T47D (cell line): ENCODE measurements at regions not wholly inside any gene's neighbourhood (a gene's known extent, or its start where the extent isn't known, plus 50 kb on each side); places are given as distances from the start of the nearest gene placed in this dataset.
A peak's percentile ranks its signal among the peaks of the same experiment; 100 is the strongest.

Source experiments
- DNase-seq, 2 experiments: peaks; one replicate each; pipeline versions ENCODE4 v3.0.0 to v3.0.0-alpha.2; 2011 to 2012; ENCODE audit warnings: low read depth in 1 of 2, low spot score in 1 of 2
- JUND ChIP-seq: IDR thresholded peaks from 2 replicates; pipeline ENCODE4 v1.6.1; 2012; ENCODE audit warnings: low read depth
- in situ Hi-C: cut with HindIII; loops from 2 replicates; pipeline ENCODE4 v1.10.0; 2016; ENCODE audit warnings: low sequenced_read_pairs, low pct_unique_long_range_greater_than_20kb

DNA sequence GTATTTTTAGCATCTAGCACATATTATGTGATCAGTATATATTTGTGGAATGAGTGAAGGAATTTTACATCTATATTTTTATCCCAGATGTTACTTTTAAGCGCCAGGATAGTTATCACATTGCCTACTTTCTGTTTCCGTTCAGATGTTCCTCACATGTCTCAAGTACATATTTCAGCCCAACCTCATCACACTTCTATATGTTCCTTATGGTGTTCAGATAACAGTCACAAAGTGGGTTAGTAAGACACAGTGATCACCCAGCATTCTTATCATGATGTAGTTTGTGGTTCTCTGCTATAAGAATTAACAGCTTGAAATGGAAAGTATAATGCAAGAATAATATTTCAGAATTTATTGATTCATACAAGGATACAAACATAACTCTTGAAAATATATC is 170.0 kb upstream of the RASA1 start:
- no peak for DNase-seq
- in situ Hi-C loops = no loop called here
- TF ChIP-seq JUND = no peak

DNA sequence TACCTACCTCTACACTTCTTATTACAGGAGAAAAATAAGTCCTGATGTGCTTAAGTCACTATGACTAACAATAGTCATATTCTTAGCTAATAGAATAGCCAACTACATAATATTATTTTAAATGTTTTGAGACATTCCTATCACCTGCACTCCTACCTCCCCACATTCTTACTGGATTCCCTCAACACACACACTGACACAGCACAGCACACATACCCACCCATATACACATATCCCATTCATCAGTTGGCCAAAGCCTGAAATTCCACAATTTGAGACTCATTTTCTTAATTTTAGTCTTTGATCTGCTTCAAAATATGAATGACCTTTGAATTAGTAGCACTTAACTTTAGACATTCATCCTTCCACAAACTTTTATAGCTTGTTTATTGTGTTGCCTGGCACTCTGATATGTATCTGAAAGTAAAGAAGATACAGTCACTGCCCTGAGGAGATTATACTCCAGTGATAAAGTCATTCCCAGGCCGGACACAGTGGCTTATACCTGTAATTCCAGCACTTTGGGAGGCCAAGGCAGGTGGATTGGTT is 168.3 kb upstream of the RASA1 start:
- 0 out of 2 replicates have a peak, but pooled peaks have one; percentile 19 for TF ChIP-seq JUND
- DNase-seq = peak in 1 of 2 experiments; percentile 25
- in situ Hi-C loops = no loop called here

DNA sequence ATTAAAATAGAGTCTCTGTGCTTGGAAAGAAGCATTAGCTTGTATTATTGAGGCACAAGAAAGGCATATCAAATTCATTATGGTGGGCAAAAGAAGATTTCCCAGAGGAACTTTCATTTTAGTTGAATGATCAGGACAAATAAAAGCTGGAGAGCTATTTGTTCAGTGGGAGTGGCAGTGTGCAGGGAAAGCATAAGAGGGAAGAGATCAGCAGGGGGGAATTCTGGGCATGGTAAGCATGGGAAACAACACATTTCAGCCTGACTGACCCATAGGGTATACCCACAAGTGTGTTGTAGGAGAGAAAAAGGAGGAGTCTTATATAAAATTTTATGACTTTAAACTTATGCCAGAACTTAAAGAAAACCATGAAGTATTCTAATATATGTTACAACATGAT is 167.7 kb upstream of the RASA1 start:
- in situ Hi-C loops = no loop called here
- DNase-seq = no peak
- no peak for TF ChIP-seq JUND

DNA sequence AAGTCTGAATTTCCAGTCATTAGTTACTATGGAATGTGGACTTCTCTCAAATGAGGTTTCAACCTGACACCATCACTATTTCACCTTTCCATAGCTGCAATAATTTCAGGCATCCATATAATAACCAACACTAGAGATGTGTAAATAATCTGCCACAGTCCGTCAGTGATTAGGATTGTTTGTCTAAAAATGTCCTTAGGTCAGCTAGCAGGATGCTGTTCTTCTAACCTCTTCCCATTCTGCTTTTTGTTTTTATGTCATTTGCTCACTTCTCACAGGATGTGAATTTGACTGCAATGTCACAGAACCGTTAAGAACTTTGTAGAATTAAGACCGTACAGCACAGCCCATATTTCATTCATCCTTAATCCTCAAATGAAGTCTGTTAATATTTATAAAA is 166.4 kb upstream of the RASA1 start:
- in situ Hi-C loops = no loop called here
- DNase-seq = no peak
- no peak for TF ChIP-seq JUND

DNA sequence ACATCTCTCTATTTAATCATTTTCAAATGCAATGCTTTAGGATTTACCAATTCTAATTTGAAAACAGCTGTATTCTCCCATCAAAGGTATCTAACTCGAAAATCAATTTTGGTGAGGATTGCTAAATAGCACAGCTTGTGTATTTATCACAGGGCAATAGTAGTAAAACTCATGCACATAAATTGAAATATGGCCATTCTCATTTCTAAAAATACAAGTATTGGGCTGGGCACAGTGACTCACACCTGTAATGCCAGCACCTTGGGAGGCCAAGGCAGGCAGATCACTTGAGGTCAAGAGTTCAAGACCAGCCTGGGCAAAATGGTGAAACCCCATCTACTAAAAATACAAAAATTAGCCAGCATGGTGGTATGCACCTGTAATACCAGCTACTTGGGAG is 164.8 kb upstream of the RASA1 start:
- TF ChIP-seq JUND = no peak
- in situ Hi-C loops = no loop called here
- no peak for DNase-seq

DNA sequence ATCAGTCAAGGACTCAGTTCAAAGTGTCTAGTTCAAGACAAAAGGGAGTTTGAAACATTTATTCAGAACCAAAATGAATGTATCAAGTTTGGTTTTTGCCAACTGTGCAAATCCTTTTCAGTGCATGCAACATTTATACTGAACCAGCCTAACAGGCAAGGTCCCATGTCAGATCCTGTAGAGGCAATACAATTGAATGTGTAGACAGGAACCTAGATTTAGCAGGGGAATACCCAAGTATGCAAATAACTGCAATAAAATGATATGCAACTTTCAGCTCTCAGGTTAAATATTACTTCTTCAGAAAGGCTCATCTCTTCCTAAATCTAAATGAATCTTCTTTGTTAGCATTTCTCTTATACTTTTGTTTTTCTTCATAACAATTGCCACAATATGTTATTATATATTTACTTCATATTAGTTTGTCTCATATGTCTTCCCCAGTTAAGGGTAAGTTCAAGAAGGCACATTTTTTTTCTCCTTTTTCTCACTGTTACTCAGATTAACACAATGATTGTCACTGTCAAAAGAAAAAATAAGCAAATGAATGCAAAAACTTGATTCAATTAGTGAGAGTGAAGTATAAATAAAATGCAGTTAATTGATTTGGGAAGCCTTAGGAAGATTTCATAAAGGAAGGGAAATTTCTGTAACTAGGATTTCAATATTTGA is 163.9 kb upstream of the RASA1 start:
- no peak for TF ChIP-seq JUND
- DNase-seq = no peak
- in situ Hi-C loops = no loop called here

DNA sequence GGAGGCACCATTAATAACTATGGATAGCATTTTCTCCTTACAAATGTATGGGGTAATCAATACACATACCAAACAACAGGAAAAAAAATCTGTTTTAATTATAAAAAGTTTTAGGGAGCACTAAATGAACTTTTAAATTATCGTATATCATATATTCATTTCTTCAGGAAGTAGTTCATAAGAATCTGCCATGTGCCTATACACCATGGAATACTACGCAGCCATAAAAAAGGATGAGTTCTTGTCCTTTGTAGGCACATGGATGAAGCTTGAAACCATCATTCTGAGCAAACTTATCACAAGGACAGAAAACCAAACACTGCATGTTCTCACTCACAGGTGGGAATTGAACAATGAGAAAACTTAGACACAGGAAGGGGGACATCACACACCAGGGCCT is 162.1 kb upstream of the RASA1 start:
- TF ChIP-seq JUND = no peak
- DNase-seq = no peak
- in situ Hi-C loops = no loop called here

DNA sequence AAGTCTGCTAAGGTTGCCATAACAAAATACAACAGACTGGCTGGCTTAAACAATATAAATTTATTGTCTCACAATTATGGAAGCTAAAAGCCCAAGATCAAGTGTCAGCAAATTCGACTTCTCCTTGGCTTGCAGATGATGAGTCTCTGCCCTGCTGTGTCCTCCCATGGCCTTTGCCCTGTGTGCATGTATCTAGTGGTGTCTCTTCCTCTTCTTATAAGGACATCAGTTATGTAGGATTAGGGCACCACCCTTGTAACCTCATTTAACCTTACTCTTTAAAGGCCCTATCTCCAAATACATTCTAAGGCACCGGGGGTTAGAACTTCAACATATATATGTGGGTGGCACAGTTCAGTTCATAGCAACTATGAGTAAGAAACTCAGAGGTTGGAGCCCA is 157.9 kb upstream of the RASA1 start:
- no peak for TF ChIP-seq JUND
- DNase-seq = no peak
- in situ Hi-C loops = no loop called here

DNA sequence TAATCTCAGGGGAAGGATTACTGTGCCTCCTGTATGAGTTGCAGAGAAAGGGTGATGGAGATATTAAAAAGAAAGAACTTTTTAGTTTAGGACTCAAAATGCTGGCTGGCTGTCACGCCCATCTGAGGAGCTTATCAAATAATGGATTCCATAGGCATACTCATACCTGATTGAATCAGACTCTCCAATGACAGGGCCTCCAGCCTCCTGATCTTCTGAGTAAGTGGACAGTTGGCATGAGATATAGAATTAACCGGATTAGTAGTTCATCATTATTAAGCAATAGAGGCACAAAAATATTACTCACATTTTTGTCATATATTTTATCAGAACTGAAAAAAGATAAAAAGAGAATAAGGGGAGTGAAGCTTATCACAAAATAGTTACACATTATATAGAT is 157.0 kb upstream of the RASA1 start:
- in situ Hi-C loops = no loop called here
- no peak for DNase-seq
- TF ChIP-seq JUND = no peak

DNA sequence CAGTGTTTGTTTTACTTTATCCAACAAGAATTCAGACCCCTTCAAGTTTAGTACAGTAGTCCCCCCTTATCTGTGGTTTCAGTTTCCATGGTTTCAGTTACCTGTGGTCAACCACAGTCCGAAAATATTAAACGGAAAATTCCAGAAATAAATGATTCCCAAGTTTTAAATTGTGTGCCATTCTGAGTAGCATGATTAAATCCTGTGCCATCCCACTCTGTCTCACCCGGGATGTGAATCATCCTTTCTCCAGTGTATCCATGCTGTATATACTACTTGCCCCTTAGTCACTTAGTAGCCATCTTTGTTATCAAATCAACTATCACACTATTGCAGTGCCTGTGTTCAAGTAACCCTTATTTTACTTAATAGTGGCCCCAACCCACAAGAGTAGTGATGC is 153.8 kb upstream of the RASA1 start:
- no peak for DNase-seq
- in situ Hi-C loops = no loop called here

DNA sequence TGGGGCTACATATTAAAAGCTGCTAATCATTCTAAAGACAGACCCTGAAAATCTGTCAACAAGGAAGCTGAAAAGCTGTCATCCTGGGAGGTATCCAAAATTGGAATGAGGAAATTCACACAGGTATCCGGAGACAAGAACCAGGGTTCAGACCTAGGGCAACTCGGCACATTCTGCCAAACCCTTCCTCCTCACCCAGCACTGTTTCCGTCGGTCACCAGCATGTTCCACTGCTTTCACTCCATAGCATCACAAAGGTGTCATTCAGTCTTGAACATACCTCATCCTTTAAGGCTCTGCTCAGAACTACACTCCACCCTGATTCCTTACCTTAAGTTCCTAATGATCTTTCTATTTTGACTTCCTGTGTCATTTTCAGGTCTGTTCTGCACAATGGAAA is 153.1 kb upstream of the RASA1 start:
- in situ Hi-C loops = no loop called here
- TF ChIP-seq JUND = no peak
- peak in 1 of 2 experiments; percentile 13 for DNase-seq

More for the DNA sequence above, 153.8 kb upstream of the RASA1 start:
- no peak for TF ChIP-seq JUND

DNA sequence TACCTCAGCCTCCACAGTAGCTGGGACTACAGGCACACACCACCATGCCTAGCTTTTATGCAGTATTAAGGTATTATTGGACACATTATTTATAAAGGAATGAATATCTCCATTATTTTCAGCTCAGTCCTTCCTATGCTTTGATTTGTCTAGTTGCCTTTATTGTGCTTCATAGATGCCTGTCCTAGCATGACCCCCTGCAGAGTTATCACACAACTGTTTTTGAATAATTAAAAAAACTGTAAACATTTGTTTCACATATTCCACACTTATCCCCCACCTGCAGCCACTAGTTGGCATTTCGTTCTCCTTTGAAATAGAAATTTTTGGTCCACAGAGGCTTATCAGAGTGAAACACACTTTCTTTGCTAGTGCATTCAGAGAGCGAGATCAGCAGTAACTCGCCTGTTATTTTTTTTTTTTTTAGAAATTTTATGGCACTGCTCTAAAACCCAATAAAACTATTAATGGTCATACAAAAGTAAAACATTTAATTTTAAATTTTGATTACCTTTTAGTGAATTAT is 151.8 kb upstream of the RASA1 start:
- in situ Hi-C loops = no loop called here
- no peak for TF ChIP-seq JUND

DNA sequence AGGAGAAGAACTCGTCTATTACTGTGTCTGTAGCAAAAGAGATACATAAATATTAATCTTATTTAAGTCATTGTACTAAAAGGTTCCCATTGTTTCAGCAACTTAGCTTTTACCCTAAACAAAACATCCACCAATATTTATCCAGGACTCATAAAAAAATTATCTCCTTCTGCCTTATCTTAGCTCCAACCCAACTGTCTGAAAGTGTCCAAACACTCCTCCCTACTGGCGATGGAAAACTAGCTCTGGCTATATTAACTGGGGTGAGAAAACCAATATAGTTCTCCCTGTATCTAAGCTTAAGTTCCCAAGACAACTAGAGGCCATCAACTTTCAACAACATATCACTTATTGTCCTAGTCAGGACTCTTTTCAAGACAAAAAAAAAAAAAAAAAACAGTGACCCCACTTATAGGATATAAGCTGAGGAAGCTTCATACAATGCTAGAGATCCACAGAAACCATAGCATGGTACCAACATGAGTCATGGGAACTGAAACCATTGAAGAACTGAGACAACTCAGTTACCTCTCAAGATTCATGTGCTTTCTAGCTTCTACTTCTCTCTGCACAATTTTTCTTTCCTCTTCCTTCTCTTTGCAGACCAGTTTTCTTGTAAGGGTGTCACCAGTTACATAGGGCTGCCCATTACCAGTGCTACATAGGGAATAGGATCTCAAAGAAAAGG is 150.7 kb upstream of the RASA1 start:
- no peak for TF ChIP-seq JUND
- DNase-seq = no peak
- in situ Hi-C loops = no loop called here

More for the DNA sequence above, 151.8 kb upstream of the RASA1 start:
- no peak for DNase-seq
